K562 (cell line): ENCODE measurements at regions not wholly inside any gene's neighbourhood (a gene's known extent, or its start where the extent isn't known, plus 50 kb on each side); places are given as distances from the start of the nearest gene placed in this dataset.

Experiments used
- ADNP ChIP-seq: fragments of 200-800 bp; sonication (Bioruptor generic); IDR thresholded peaks from 2 replicates; pipeline ENCODE4 v1.6.1; 2016; ENCODE audit warnings: missing genetic modification characterization, missing compliant biosample characterization
- BCL6 ChIP-seq: fragments of 250-450 bp; sonication (Bioruptor Pico); IDR thresholded peaks from 2 replicates; pipeline ENCODE4 v1.4.0; 2020
- COPS2 ChIP-seq: fragments of 450-650 bp; conservative IDR thresholded peaks from 2 replicates; pipeline ENCODE4 v1.6.1; 2016; ENCODE audit warnings: mild to moderate bottlenecking, moderate library complexity
- DIDO1 ChIP-seq: fragments of 450-650 bp; IDR thresholded peaks from 2 replicates; pipeline ENCODE4 v1.6.1; 2016; ENCODE audit warnings: low read depth, missing biosample characterization, missing genetic modification characterization
- HNRNPK ChIP-seq: fragments of 200-400 bp; formaldehyde crosslinking; IDR thresholded peaks from one replicate; pipeline ENCODE4 v1.6.1; 2018; ENCODE audit warnings: mild to moderate bottlenecking, low read depth, low read length; ENCODE audit not compliant: poor library complexity, severe bottlenecking
- RNF2 ChIP-seq: sonication (generic); IDR thresholded peaks from 2 replicates; pipeline ENCODE4 v1.6.1; 2016
- TEAD1 ChIP-seq, 2 experiments: fragments of 450-650 bp in 1 of 2; sonication (generic) in 1 of 2; formaldehyde crosslinking; IDR thresholded peaks; 2 replicates each; pipeline versions ENCODE4 v1.4.0 to v1.8.0; 2020 to 2022; ENCODE audit warnings: mild to moderate bottlenecking in 2 of 2, missing genetic modification reagents in 1 of 2
- ZNF384 ChIP-seq: IDR thresholded peaks from 2 replicates; pipeline ENCODE4 v1.6.1; 2012; ENCODE audit warnings: low read depth, low read length, improper control_type of control experiment
- TF ChIP-seq, protein P1 (sequence below): fragments of 450-650 bp; formaldehyde crosslinking; IDR thresholded peaks from 2 replicates; pipeline ENCODE4 v1.4.0; 2020; ENCODE audit warnings: mild to moderate bottlenecking, moderate library complexity
- TF ChIP-seq, protein P2 (sequence below): fragments of 250-450 bp; sonication (Bioruptor Pico); IDR thresholded peaks from 2 replicates; pipeline ENCODE4 v1.4.0; 2020; ENCODE audit warnings: mild to moderate bottlenecking, moderate library complexity

DNA sequence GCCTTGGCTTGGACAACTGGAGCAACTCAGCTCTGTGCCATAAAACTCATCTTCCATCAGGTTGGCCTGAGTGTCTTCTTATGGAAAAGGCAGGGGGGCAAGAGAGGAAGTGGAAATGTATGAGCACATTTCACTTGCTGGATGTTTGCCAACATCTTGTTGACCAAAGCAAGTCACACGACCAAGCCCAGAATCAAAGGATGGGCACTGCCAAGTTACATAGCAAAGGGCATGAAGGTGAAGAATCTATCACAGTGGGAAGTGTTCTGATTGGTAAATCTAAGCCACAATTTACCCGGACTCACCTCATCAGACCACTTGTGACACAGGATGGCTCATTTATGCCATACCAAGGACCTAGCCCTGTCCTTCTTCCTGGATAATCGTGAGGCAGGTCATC is 310.5 kb upstream of the IRX5 start (continued):
- TF ChIP-seq DIDO1 (tag) (no peak), TEAD1 (CRISPR knock-in tag; IDR thresholded peaks at IDR 0.05) (no peak), RNF2 (no peak), ZNF384 (no peak), BCL6 (CRISPR knock-in tag) (no peak), HNRNPK (no peak), COPS2 (no peak), ADNP (no peak)
- TF ChIP-seq, protein P1, sequence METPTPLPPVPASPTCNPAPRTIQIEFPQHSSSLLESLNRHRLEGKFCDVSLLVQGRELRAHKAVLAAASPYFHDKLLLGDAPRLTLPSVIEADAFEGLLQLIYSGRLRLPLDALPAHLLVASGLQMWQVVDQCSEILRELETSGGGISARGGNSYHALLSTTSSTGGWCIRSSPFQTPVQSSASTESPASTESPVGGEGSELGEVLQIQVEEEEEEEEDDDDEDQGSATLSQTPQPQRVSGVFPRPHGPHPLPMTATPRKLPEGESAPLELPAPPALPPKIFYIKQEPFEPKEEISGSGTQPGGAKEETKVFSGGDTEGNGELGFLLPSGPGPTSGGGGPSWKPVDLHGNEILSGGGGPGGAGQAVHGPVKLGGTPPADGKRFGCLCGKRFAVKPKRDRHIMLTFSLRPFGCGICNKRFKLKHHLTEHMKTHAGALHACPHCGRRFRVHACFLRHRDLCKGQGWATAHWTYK (CRISPR knock-in tag), result no peak
- TF ChIP-seq, protein P2, sequence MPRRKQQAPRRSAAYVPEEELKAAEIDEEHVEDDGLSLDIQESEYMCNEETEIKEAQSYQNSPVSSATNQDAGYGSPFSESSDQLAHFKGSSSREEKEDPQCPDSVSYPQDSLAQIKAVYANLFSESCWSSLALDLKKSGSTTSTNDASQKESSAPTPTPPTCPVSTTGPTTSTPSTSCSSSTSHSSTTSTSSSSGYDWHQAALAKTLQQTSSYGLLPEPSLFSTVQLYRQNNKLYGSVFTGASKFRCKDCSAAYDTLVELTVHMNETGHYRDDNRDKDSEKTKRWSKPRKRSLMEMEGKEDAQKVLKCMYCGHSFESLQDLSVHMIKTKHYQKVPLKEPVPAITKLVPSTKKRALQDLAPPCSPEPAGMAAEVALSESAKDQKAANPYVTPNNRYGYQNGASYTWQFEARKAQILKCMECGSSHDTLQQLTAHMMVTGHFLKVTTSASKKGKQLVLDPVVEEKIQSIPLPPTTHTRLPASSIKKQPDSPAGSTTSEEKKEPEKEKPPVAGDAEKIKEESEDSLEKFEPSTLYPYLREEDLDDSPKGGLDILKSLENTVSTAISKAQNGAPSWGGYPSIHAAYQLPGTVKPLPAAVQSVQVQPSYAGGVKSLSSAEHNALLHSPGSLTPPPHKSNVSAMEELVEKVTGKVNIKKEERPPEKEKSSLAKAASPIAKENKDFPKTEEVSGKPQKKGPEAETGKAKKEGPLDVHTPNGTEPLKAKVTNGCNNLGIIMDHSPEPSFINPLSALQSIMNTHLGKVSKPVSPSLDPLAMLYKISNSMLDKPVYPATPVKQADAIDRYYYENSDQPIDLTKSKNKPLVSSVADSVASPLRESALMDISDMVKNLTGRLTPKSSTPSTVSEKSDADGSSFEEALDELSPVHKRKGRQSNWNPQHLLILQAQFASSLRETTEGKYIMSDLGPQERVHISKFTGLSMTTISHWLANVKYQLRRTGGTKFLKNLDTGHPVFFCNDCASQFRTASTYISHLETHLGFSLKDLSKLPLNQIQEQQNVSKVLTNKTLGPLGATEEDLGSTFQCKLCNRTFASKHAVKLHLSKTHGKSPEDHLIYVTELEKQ, result no peak
